ENCODE measurements at regions not wholly inside any gene's neighbourhood (a gene's known extent, or its start where the extent isn't known, plus 50 kb on each side); places are given as distances from the start of the nearest gene placed in this dataset.

- TF ChIP-seq EZH2 (IDR thresholded peaks at IDR 0.05; ENCODE audit: insufficient read depth, poor library complexity, severe bottlenecking) (no peak), EZH2phosphoT487 (IDR thresholded peaks at IDR 0.05; ENCODE audit: insufficient read depth, low read depth) (no peak)
Observed at GRCh38 chr4:45931154-45931553, 192.7 kb downstream of the GABRG1 start.
